Fibroblast of the aortic adventitia (primary cell): ENCODE measurements at regions not wholly inside any gene's neighbourhood (a gene's known extent, or its start where the extent isn't known, plus 50 kb on each side); places are given as distances from the start of the nearest gene placed in this dataset.
"Not testable (repeated sequence)": the region's sequence is repeated elsewhere in the genome, so short reads cannot be mapped to it uniquely, and the experiment has no call there.

Experiments
- DNase-seq: peaks from one replicate; pipeline ENCODE4 v3.0.0-alpha.2; 2010; ENCODE audit warnings: low read depth
- H3K4me3 ChIP-seq: 2 replicates; pipeline ENCODE4 v1.5.1; 2011; ENCODE audit warnings: low read depth, mild to moderate bottlenecking, control low read depth, low read length, moderate library complexity
- TF ChIP-seq, protein P1 (sequence below): IDR thresholded peaks from 2 replicates; pipeline ENCODE4 v1.5.1; 2011; ENCODE audit warnings: mild to moderate bottlenecking, low read length, control low read depth, inconsistent platforms; ENCODE audit not compliant: insufficient read depth

DNA sequence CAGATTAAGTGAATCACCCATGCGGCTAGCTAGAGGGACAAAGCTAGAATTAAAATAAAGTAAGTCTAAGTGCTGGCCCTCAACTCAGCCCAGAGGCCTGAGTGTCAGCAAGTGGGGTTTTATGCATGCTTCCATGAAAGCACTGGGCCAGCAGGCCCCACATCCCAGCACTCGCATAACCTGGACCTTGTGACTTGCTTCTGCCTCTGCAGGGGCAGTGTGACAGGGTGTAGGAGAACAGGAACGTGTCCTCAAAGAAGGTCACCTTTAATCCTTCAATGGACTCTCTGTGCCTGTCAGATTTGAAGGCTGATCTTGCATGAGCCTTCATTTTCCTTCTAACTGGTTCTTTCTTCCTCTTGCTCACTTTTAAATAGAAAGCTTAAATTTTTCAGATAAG lies 183.4 kb downstream of the ALDH8A1 start:
- TF ChIP-seq, protein P1, sequence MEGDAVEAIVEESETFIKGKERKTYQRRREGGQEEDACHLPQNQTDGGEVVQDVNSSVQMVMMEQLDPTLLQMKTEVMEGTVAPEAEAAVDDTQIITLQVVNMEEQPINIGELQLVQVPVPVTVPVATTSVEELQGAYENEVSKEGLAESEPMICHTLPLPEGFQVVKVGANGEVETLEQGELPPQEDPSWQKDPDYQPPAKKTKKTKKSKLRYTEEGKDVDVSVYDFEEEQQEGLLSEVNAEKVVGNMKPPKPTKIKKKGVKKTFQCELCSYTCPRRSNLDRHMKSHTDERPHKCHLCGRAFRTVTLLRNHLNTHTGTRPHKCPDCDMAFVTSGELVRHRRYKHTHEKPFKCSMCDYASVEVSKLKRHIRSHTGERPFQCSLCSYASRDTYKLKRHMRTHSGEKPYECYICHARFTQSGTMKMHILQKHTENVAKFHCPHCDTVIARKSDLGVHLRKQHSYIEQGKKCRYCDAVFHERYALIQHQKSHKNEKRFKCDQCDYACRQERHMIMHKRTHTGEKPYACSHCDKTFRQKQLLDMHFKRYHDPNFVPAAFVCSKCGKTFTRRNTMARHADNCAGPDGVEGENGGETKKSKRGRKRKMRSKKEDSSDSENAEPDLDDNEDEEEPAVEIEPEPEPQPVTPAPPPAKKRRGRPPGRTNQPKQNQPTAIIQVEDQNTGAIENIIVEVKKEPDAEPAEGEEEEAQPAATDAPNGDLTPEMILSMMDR: no peak
- H3K4me3 ChIP-seq: no peak overlapping the region
- no peak for DNase-seq

DNA sequence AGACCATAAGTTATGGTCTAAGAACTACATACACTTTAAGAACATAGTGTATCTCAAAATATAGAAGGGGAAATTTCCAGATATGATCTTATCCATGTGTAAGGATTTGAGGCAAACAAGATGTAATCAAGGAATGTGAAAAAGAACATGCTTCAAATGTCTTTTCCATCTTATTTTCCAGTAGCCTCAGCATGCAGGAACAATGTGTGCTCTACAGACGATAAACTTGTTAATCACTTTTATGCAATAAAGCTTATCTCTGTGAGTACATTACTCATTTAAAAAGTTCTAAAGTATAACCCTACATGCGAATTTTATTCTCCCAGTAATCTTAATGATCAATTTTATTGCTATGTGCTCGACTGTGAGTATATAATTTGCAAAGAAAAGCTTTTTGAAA lies 185.2 kb downstream of the ALDH8A1 start:
- DNase-seq: no peak

DNA sequence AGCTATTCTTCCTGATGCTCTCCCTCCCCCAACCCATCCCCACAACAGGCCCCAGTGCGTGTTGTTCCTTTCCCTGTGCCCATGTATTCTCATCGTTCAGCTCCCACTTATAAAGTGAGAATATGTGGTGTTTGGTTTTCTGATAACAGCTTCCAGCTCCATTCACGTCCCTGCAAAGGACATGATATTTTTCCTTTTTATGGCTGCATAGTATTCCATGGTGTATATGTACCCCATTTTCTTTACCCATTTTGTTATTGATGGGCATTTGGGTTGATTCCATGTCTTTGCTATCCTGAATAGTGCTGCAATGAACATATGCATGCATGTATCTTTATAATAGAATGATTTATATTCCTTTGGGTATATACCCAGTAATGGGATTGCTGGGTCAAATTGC lies 186.3 kb downstream of the ALDH8A1 start:
- not testable (repeated sequence) for H3K4me3 ChIP-seq

More for the DNA sequence above, 185.2 kb downstream of the ALDH8A1 start:
- H3K4me3 ChIP-seq: no peak overlapping the region
- TF ChIP-seq, protein P1: no peak

DNA sequence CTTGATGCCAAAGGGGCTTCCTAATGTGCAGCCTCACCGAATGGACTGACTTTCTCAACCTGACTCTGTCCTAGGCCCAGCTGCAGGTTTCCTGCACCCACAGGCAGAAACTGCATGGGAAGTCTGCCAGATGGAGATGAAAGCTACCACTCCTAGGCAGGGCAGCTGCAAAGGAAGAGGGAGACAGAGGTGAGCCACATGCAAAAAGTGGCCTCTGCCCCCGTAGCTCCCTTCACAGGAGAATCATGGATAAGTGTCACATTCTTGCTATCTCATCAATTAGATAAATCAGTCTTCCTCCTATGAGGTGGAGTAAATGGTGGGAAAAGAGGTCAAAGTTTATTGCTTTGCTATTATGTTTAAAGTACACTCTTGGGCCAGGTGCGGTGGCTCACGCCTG lies 191.3 kb downstream of the ALDH8A1 start:
- no peak overlapping the region for H3K4me3 ChIP-seq
- no peak for DNase-seq
- TF ChIP-seq, protein P1: no peak

More for the DNA sequence above, 186.3 kb downstream of the ALDH8A1 start:
- not testable (repeated sequence) for DNase-seq

DNA sequence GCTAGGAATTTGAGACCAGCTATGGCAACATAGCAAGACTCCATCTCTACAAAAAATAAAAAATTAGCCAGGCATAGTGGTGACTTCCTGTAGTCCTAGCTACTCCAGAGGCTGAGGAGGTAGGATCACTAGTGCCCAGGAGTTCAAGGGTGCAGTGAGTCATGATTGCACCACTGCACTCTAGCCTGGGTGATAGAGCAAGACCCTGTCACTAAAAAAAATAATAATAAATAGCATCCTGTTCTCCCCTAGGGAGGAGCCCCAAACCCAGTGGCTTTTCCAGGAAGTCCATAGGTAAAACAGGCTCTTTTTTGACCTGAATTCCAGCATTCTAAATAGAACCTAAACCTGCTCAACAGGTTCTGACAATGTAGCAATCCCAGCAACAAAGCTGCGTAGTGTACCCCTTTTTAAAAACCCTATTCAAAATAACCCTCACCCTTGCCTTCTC lies 192.0 kb downstream of the ALDH8A1 start:
- H3K4me3 ChIP-seq: no peak overlapping the region
- no peak for DNase-seq
- TF ChIP-seq, protein P1: no peak

DNA sequence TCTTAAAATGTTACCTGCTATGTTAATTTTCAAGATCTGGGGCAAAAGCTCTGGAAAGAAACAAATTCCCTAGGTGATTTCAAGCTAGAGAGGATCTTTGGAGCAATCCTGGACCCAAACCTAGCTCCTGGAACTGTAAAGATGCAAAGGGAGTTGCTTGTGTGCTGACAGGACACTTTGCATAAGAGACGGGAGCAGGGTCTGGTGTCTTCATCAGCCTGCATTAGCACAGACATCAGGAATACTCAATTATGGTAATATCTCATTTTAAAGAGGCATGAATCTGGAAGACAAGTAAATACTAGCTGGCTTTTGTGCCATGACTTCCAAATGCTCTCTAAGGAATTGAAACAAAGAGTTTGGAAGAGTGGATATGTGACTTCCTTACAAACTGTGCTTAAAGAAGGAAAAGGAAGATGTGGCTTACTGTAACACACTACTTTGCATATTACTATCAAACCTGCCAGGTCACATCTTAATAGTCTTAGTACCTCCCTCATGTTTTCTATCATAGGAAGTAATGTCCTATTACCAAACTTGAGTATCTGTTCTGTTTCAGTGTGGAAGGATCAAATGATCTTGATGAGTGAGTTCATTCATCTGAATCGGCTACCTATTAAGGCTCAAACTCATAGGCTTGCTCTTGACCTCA lies 193.4 kb downstream of the ALDH8A1 start:
- DNase-seq: no peak
- TF ChIP-seq, protein P1: no peak
- H3K4me3 ChIP-seq: no peak overlapping the region

DNA sequence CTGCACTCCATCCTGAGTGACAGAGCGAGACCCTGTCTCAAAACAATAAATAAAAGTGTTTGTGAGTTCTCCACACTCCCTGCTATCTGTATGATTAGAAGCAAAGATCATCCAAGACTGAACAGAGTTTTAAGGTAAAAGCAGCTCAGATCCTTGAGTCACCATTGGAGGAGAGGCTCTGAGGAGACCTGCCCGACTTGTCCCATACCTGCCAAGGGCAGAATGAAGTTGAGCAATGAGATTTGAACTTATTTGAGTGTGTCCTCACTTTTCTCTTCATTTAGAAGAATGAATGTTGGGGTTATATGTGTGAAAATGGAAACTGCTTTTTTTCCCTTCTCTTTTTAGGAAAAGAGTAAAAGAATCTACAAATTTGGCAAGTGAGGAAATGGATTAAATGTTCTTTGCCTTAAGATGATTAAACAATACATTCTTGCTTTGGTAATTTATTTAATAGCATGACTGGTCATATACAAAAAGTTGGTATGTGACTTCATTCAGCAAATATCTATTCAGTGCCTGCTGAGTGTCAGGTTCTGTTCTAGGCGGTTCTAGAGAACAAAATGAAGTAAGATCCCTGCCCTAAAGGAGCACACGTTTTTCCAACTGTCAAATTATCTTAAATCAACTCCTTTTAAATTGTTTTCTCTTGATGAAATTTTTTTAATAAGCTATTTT lies 195.7 kb downstream of the ALDH8A1 start:
- no peak for DNase-seq
- TF ChIP-seq, protein P1: no peak

More for the DNA sequence above, 195.7 kb downstream of the ALDH8A1 start:
- no peak overlapping the region for H3K4me3 ChIP-seq
